Activated CD4-positive, CD25-positive, alpha-beta regulatory T cell treated with anti-CD3 and anti-CD28 coated beads, Interleukin-2, amount 50 U/mL, for 72 hours (primary cell): ENCODE measurements at regions not wholly inside any gene's neighbourhood (a gene's known extent, or its start where the extent isn't known, plus 50 kb on each side); places are given as distances from the start of the nearest gene placed in this dataset.
"Not testable (repeated sequence)": the region's sequence is repeated elsewhere in the genome, so short reads cannot be mapped to it uniquely, and the experiment has no call there.

ENCODE experiments used
- DNase-seq: peaks from one replicate; pipeline ENCODE4 v3.0.0; 2021

DNA sequence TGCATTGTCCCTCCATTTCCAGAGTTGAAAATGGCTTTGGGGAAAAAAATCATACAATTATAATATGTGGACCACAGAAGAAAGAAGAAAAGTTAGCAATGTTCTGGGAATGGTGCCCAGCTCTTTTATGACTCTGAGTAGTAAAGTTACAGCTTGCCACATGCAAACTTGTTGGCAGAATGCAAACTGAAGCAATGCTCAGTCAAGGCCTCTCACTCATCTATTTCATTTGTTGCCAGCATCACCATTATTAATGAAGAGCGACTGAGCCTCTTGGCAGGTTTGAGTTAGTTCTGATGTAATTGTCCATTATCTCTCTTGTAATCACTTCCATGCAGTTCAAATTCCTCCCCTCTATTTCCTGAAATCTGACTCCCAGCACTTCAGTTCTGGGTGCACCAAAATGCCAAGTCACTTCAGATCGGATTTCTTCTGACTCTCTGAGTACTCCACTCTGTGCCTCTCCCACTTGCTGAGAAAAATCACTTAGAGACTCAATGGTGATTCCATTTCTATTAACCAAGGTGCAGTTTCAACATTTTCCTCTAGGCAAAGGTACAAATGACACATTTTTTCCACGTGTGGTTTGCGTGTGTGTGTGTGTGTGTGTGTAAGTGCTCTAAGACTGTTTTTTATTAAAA is 154.4 kb upstream of the STMND1 start:
- DNase-seq, result no peak

DNA sequence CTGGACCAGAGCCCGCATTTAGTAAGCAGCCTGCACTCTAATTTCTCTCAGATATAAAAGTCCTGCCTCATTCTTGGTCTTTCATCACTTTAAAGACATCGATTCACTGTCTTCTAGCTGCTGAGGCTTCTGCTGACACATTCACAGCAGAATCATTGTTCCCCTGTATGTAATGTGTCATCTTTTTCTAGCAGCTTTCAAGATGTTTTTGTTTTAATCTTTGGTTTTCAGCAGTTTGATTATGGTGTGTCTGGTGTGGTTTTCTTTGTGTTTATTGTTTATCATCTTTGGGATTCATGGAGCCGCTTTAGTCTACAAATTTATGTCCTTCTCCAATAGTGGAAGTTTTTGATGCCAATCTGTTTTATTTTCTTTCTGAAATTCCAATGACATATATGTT is 157.3 kb upstream of the STMND1 start:
- DNase-seq, result no peak

DNA sequence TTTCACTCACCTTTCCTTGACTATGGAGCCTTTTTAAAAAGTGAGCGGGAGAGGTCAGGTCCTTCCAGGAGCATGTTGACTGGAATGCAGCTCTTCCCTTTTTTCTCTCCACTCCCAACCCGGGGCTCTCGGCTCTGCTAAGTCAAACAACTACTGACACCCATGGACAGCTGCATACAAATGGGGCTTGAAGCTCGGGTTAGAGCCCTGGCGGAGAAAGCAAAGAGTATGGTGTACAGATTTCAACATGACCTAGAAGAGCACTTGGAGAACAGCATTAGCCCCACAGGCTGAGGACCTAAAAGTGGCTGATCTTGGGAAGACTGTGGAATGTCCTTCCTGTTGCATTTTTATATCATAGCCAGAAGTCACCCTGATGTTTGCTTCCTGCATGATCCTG is 162.0 kb upstream of the STMND1 start:
- no peak for DNase-seq

DNA sequence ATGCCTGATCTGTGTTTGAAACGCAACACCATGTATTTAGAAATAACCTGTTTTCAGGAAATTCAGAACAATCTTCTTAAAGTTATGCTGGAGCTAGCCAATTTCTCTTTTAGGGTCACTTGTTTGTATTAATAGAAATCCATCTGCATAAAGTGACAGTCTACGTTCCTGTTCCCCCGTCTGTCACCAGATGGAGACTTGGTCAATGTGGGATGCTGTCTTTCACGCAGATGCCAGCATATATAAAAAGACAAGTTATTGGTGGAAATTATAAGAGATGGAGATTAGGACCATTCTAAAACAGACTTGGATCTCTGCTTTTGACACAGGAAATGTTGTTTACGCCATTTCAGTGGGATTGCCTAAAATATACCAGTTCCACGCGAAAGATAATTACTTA is 162.5 kb upstream of the STMND1 start:
- no peak for DNase-seq

DNA sequence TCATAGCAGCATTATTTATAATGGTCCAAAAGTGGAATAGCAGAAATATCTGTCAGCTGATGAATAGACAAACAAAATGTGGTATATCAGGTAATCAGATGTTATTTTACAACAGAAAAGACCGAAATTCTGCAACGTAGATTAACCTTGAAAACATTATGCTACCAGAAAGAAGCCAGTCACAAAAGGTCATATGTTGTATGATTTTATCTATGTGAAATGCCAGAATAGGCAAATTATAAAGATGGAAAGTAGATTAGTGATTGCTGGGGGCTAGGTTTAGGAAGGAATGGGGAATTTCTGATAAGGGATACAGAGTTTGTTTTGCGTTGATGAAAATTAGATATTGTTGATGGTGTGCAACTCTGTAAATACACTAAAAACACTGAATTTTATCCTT is 165.0 kb upstream of the STMND1 start:
- no peak for DNase-seq

DNA sequence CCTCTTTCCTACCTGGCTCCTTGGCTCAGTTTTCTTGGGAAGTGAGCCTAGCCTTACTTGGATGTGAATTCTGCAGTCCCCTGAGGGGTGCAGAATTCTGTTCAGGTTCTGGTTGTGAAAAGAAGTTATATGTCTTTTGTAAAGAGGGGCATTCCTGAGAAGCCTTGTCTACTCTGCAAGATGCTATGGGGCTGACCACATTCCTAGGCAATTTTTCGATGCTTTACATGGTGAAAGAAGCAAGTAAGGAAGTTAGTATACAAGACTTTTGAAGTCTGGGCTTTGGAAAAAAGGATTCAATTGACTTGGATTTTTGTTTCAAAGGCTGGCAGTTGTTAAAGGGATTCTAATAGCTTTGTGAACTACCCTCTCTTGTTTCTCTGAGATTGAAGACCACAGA is 167.9 kb upstream of the STMND1 start:
- DNase-seq, result no peak

DNA sequence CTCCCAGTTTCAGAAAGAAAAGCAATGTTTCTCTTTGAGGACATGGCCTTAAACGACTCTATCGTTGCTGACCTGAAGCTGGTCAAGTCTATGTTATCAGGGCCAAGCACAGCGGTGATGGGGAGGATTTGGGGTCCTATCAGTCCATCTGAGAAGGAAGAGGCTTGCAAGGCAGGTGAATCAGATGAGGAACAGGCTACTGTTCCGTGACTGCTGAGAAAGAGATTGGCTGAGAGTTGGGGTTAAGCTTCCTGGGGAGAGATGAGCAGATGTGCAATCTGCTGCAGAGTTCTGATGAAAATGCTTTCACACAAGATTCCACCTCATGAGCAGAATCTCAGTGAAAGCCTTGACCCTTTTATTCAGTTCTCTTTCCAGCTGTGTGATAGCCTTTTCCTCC is 168.3 kb upstream of the STMND1 start:
- no peak for DNase-seq

DNA sequence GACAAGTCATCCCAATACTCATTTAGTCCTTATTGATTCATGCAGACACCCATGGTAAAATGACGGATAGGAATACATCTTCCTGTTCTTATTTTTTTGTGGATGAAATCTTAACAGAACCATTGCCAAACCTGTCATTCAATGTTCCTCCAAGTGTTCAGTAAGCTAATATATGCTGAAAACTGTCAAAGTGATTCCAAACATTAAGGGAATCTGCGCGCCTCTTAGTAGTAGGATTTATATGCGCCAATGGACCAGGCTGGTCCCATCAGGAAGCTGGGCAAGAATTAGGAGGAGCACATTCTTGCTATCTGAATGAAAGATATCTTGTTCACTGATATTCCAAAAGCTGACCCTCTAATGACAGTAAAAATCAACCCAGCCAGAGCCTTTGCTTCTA is 168.9 kb upstream of the STMND1 start:
- no peak for DNase-seq

DNA sequence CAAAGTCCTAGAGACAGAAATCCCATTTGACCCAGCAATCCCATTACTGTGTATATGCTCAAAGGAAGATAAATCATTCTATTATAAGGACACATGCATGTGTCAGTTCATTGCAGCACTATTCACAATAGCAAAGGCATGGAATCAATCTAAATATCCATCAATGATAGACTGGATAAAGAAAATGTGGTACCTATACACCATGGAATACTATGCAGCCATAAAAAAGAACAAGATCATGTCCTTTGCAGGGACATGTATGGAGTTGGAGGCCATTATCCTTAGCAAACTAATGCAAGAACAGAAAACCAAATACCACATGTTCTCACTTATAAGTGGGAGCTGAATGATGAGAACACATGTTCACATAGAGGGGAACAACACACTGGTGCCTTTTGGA is 169.8 kb upstream of the ATXN1 start:
- DNase-seq, result not testable (repeated sequence)

DNA sequence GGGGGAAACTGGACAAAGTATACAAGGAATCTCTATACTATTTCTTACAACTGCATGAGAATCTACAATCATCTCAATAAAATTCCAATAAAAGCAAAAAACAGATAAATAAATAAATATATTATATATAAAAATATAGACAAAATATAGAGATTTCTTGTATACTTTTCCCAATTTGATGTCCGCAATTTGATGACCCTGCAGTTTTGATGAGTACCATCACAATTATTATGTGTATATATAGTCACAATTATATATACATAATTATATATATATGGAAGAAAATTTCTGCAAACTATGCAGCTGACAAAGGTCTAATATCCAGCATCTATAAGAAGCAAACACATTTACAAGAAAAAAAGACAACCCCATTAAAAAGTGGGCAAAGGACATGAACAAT is 169.2 kb upstream of the ATXN1 start:
- no peak for DNase-seq

DNA sequence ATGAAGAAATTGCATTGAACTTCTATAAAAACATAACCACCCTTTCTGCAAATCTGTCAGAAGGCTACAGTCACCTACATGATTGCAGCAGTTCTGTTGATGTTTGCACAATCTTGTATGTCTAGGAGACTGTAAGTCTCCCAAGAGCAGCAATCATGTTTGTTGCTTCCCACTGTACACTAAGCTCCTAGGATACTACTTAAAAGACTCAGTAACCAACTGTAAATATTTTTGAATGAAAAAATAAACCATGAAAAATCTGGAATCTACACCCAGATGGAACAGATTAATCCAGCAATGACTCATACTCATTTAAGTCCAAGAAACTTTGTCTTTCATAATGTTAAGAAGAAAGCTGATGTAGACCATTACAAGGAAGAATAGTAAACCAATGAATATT is 168.5 kb upstream of the ATXN1 start:
- no peak for DNase-seq

DNA sequence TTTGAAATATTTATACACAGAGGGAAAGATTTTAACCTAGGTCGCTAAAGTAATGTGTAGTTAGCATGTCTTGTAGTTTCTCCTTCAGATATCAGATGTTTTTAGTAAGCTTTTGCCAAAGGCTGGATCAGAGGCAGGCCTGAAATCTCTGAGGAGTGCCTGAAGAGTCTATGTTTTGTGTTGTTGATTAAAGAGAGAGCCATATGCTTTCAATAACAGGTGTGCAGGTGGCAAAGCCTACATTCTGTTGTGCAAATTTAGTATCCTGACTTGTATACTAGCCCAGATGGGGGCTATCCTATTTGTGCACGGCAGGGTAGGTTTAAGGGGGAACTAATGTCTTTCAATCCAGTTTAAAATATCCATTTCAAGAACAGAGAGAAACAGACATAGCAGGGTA is 167.1 kb upstream of the ATXN1 start:
- no peak for DNase-seq

DNA sequence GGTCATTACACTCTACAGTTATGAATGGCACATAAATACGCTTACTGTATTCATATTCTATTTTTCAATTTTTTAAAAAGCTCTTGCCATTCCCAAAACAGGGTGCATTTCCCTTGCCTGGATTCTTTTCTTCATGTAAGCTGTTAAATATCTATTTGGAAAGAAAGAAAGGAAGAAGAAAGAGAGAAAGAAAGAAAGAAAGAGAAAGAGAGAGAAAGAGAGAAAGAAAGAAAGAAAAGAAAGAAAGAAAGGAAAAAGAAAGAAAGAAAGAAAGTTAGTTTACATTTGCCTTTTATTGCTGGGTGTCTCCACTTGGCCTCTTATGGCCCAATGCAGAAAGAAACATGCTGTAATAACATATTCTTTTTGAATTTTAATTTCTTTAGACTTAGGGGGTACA is 165.9 kb upstream of the ATXN1 start:
- no peak for DNase-seq

DNA sequence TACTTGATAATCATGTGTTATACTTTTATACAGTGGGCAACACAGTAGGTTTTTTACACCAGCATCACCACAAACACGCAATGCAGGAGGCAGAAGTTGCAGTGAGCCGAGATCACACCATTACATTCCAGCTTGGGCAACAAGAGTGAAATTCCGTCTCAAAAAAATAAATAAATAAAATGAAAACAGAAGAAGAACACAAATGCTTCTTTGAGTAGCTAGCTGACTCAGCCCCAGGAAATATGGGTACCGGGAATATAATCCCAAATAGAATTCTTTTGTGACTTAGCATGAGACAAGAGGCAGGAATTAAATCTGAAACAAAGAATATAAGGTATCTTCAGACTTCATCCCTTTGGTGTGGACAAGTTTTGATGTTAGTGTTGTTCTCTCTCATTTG is 164.2 kb upstream of the ATXN1 start:
- DNase-seq, result no peak

DNA sequence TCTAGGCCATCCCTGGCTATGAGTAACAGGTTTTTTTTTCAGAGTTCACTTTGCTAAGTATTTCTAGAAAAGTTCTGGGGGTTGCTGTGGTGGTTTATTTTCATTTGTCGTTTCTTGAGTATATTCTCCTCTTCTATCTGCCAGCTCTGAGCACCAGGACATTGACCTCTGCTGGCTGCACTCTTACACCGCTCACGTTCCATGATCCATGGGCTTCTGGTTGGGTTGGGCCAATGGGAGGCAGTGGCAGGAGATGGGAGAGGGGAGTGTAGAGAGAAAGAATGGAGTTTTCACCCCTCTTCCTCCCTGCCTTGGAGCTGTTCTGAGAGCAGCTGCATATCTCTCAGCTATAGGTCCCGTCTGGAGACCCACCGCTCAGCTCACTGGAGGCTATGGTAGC is 161.0 kb upstream of the ATXN1 start:
- DNase-seq, result no peak

DNA sequence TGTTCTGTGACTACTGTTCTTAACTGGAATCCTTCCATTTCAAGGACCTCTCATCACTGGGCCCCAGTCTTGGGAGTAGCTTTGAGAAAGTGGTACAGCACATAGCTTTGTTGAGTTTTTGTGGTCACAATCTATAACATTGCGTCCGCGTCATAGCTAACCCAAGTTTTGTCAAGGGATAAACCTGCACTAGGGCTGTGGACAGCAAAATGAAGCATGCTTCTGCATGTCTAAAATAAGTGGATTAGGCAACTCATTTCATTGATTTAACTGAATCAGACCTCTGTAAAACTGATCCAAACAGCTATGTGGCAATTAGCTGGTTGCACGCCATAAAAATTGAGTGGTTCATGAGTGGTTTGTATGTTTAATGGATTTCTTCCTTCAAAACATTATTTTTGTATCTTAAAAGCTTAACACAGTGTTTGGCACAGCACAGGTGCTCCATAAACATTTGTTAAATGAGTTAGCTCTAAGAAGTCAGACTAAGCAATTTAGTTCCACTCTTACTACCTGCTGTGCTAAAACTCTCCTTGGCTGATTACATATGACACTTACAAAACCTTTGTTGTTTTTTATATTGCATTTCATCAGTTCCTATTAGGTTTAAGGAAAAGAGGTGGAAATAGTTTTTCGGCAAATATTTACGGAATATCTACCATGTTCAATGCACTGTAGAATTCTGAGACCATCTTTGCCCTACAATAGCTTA is 160.3 kb upstream of the ATXN1 start:
- DNase-seq, result no peak

DNA sequence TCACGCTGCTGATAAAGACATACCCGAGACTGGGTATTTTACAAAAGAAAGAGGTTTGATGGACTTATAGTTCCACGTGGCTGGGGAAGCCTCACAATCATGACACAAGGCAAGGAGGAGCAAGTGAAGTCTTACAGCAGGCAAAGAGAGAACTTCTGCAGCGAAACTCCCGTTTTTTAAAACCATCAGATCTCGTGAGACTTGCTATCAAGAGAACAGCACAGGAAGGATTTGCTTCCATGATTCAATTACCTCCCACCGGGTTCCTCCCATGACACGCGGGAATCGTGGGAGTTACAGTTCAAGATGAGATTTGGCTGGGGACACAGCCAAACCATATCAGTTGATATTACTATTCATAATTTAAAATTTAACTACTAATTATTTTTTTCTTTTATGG is 157.3 kb upstream of the ATXN1 start:
- DNase-seq, result no peak

DNA sequence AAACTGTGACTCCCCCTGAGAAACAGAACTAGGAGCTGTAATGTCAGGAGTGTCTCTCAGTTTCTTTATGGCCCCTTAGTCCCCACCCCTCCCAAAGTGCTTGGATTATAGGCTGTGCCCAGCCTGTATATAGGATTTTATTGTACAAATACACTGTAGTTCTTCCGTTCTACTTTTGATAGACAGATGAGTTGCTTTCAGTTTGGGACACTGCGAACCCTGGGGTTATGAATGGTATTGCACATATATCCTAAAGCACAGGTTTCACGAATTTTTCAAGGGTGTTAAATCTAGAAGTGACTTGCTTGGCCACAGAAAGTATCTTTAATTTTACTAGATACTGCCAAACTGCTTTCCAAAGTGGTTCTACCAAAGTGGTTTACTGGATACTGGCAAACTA is 152.9 kb upstream of the ATXN1 start:
- no peak for DNase-seq

DNA sequence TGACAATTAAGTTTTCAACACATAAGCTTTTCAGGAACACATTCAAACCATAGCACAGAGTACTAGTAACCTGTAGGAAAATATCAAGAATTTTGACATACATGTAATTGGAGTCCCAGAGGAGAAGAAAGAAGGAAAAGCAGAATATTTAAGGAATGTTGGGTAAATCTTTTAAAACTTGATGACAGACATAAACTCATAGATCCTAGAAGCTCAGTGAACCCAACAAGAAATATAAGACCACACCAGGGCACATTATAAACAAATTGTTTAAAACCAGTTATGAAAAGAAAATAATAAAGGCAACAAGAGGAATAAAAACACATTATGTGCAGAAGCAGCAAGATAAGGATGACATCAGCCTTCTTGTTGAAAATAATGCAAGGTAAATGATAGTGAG is 151.5 kb upstream of the ATXN1 start:
- DNase-seq, result no peak

DNA sequence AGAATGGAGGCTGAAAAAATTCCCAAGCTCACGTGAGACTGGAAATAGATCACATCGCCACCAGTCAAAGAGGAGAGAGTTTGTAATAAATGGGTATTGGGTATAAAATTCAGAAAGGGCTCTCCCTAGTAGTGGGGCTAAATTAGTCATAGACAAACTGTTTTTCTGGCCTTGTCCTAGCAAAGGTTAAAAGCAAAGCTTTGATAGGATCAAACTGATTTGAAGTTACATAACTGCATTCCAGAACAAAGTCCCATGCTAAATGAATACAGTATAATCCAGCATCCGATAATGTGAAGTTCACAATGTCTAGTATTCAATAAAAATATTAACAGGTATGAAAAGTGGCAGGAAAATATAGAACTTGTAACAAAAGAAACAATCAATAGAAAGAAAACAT is 149.8 kb upstream of the ATXN1 start:
- no peak for DNase-seq

DNA sequence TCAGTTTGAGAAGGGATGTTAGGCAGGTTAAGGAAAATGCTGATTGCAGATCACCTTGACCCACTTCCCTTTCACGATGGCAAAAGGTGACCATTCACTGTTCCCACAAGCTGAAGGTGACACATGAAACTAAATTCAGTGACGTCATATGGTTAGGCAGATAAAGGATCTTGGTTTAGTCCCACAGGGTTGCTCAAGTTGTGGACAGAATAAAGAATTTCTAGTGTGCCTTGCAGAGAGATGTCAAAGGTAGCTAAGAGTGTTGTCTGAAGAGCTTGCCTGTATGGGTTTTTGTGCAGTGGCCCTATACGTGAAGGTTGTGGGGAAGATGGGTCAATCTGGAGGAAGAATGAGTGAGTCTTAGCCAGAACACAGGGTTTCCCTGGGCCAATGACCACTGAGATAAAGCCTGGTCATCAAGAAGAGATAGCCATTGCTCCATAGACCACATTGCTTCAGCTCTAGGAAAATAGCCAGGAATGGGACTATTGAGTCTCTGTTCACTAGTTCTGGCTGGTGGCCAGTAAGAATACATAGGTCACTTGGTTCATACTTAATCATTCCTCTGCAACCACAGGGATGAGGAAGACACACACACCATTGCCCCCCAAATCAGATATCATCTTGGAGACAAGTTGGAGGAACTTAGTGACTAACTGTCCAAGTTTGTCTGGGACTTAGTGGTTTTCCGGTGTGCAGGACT is 148.5 kb upstream of the ATXN1 start:
- DNase-seq, result no peak

DNA sequence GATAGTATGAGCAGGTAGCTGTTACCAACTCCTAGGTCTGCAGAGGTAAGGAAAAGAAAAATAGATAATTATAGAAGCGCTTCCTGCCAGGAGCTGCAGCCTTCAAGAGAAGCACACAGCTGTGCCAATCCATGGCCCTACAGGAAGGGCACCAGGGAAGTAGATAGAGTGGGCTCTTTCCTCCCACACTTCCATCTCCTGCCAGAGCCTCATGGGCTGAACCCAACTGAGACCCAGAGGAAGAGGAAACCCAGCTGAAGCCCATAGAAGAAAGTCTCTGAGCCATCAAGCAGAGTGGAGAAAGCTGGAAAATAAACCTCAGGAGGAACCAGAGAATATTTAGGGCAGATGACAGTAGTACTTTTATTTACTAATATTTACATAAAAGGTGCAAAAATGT is 146.7 kb upstream of the ATXN1 start:
- no peak for DNase-seq

DNA sequence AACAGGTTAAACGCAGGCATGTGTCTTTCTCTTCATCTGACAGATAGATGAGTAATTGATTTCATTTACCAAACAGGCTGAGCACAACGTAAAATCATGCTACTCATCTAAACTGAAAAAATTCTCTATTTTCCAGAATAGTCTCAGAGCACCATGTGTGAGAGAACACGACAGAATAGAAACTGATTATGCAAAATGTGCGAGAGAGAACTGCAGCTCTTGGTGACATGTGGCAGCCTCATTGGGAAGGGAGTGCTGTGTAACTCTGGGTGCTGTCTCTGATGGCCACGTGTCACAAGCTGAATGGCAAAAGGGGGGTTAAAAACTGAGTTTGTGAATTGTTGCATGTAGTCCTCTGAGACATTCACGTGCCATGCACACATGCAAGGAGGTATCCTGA is 143.7 kb upstream of the ATXN1 start:
- DNase-seq, result no peak

DNA sequence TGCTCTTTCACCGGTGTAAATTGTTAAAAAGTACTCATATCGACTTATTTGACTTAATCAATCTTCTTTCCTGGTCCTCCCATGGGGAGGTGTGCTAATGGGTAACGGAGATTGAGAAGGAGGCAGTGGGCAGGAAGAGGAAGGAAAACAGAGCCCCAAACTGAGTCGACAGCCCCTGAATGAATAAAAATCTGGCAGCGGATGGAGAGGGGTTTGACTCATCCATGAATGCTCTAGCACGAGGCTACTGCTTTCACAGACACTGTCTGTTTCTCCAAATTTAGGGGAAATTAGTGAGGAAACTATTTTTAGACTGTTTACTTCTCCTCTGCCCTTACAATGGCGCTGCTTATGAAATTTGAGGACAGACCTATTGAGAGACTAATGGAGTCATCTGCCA is 142.2 kb upstream of the ATXN1 start:
- DNase-seq, result no peak

DNA sequence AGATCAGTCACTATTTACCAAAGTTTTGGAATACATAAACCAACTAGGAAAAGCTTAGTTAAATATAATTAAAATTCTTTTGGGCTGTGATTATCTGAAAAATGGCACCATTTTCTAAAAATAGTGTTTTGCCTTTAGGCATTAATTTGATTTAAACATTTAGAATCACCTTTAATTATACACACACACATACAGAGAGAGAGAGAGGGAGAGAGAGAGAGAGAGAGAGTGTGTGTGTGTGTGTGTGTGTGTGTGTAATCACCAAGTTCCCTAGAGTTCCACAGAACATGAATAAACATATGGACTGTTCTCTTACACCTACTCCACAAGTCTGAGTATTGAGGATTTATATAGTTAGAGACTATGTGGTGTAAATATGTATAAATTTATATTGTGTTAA is 141.2 kb upstream of the ATXN1 start:
- no peak for DNase-seq
